ENCODE measurements at regions not wholly inside any gene's neighbourhood (a gene's known extent, or its start where the extent isn't known, plus 50 kb on each side); places are given as distances from the start of the nearest gene placed in this dataset.
"Not testable (repeated sequence)": the region's sequence is repeated elsewhere in the genome, so short reads cannot be mapped to it uniquely, and the experiment has no call there.

DNA sequence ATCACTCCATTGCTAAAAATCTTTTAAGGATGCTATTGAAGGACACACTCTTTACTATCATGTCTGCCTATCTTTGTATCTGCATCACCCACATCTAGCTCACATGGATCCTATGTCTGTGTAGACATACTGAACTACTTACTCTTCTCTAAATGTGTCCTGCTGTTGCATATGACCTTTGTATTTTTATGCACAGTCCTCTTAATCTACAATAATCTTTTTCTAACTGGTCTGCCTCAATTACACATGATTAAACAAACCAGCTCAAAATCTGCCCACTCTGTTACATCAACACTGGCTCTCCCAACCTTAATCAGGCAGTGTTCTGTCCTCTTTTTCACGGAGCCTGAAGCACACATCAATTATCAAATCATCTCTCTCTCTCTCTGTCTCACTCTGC lies 316.3 kb upstream of the MGAT4C start:
- Mint-ChIP-seq H3K27me3 (ENCODE audit: unreplicated experiment) (no peaks in the 10 kb centered on the region), H3K4me1 (ENCODE audit: low read depth, unreplicated experiment) (no peaks in the 10 kb centered on the region), H3K27ac (ENCODE audit: unreplicated experiment) (no peak overlapping the region), H3K36me3 (ENCODE audit: unreplicated experiment) (no peaks in the 10 kb centered on the region), H3K4me3 (ENCODE audit: unreplicated experiment) (no peak overlapping the region), H3K9me3 (ENCODE audit: unreplicated experiment) (no peaks in the 10 kb centered on the region)
- TF ChIP-seq, protein P1, sequence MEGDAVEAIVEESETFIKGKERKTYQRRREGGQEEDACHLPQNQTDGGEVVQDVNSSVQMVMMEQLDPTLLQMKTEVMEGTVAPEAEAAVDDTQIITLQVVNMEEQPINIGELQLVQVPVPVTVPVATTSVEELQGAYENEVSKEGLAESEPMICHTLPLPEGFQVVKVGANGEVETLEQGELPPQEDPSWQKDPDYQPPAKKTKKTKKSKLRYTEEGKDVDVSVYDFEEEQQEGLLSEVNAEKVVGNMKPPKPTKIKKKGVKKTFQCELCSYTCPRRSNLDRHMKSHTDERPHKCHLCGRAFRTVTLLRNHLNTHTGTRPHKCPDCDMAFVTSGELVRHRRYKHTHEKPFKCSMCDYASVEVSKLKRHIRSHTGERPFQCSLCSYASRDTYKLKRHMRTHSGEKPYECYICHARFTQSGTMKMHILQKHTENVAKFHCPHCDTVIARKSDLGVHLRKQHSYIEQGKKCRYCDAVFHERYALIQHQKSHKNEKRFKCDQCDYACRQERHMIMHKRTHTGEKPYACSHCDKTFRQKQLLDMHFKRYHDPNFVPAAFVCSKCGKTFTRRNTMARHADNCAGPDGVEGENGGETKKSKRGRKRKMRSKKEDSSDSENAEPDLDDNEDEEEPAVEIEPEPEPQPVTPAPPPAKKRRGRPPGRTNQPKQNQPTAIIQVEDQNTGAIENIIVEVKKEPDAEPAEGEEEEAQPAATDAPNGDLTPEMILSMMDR (IDR thresholded peaks at IDR 0.05; ENCODE audit: partially characterized antibody, unreplicated experiment) = no peak
- DNase-seq = no peak

- H3K9me3 Mint-ChIP-seq (ENCODE audit: unreplicated experiment) = no peaks in the 10 kb centered on the region
Measured at GRCh38 chr12:86565038-86565437, 308.8 kb upstream of the MGAT4C start.

DNA sequence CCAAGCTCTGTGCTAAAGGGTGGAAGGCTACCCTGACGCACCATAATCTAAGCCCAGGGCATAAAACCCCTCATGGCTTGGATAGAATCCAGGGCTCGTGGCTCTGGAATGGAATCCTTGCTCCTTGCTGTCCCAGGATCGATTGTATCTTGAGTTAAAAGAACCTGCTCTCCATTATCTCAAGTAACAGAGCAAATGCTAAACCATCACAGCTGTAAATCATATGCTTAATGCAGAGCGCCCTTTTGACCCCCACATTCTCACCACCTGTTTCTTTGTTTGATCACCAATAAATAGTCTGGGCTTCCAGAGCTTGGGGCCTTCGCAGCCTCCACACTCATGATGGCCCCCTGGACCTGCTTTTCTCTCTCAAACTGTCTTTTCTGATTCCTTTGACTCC lies 299.3 kb upstream of the MGAT4C start:
- not testable (repeated sequence) for H3K4me3 Mint-ChIP-seq (ENCODE audit: unreplicated experiment); H3K36me3 Mint-ChIP-seq (ENCODE audit: unreplicated experiment); H3K4me1 Mint-ChIP-seq (ENCODE audit: low read depth, unreplicated experiment); H3K9me3 Mint-ChIP-seq (ENCODE audit: unreplicated experiment); DNase-seq; H3K27me3 Mint-ChIP-seq (ENCODE audit: unreplicated experiment)
- H3K27ac Mint-ChIP-seq (ENCODE audit: unreplicated experiment) = peak overlapping the region; percentile 28

More at GRCh38 chr12:86565038-86565437, 308.8 kb upstream of the MGAT4C start:
- no peaks in the 10 kb centered on the region for H3K27me3 Mint-ChIP-seq (ENCODE audit: unreplicated experiment)
- H3K4me3 Mint-ChIP-seq (ENCODE audit: unreplicated experiment) = no peak overlapping the region
- no peaks in the 10 kb centered on the region for H3K4me1 Mint-ChIP-seq (ENCODE audit: low read depth, unreplicated experiment)
- no peak for DNase-seq
- H3K27ac Mint-ChIP-seq (ENCODE audit: unreplicated experiment) = no peak overlapping the region
- no peaks in the 10 kb centered on the region for H3K36me3 Mint-ChIP-seq (ENCODE audit: unreplicated experiment)
- TF ChIP-seq, protein P1 (IDR thresholded peaks at IDR 0.05; ENCODE audit: partially characterized antibody, unreplicated experiment) = no peak

GRCh38 chr12:86551146-86551571 lies 295.0 kb upstream of the MGAT4C start:
- Mint-ChIP-seq H3K27ac (ENCODE audit: unreplicated experiment) (no peak overlapping the region), H3K9me3 (ENCODE audit: unreplicated experiment) (peaks cover 3% of the 10 kb centered on the region), H3K4me3 (ENCODE audit: unreplicated experiment) (no peak overlapping the region), H3K36me3 (ENCODE audit: unreplicated experiment) (no peaks in the 10 kb centered on the region), H3K4me1 (ENCODE audit: low read depth, unreplicated experiment) (no peaks in the 10 kb centered on the region), H3K27me3 (ENCODE audit: unreplicated experiment) (peaks cover 3% of the 10 kb centered on the region)
- no peak for DNase-seq
- TF ChIP-seq, protein P1 (IDR thresholded peaks at IDR 0.05; ENCODE audit: partially characterized antibody, unreplicated experiment) = no peak

DNA sequence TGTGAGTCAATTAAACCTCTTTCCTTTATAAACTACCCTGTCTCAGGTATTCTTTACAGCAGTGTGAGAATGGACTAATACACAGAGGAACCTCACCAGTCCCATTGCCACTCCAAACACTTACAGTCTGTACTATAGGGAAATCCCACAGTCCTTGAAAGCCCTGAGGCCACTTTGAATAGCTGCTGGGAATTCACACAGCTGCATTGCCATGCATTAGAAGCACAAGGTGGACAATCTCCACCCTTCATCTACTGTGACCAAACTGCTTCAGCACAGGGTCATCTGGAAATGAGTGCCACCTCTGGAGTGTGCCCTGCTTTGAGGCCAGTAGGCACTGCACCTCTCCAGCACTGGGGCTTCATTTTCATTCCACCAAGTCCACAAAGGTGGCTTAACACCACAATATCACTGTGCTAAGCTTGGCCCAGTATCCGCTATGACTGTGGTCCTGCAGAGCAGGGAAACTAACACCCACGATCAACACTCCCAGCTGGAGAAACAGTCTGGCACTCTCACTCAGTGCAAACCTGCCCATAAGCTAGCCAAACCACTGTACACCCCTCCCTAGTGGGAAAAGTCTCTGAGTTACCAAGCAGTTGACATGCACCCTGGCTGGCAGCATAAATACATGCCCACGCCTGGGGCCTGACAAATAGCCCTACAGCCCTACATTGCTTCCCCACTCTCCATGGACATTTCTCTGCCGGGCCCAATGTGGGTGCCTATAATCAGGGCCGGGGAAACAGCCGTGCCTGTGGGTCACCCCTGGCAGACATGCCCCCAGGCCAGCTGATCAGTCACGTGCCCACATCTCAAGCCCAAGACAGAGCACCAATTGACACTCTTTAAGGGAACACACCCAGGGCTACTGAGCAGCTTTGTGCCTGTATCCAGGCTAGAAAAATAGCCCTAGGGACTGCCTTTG lies 294.3 kb upstream of the MGAT4C start:
- Mint-ChIP-seq H3K4me3 (ENCODE audit: unreplicated experiment) (no peak overlapping the region), H3K36me3 (ENCODE audit: unreplicated experiment) (no peaks in the 10 kb centered on the region), H3K4me1 (ENCODE audit: low read depth, unreplicated experiment) (no peaks in the 10 kb centered on the region), H3K27me3 (ENCODE audit: unreplicated experiment) (peaks cover 3% of the 10 kb centered on the region), H3K27ac (ENCODE audit: unreplicated experiment) (no peak overlapping the region), H3K9me3 (ENCODE audit: unreplicated experiment) (peaks cover 3% of the 10 kb centered on the region)
- TF ChIP-seq, protein P1 (IDR thresholded peaks at IDR 0.05; ENCODE audit: partially characterized antibody, unreplicated experiment) = no peak
- DNase-seq = no peak

Measured in glutamatergic neuron (in vitro differentiated cells).